ENCODE measurements at regions not wholly inside any gene's neighbourhood (a gene's known extent, or its start where the extent isn't known, plus 50 kb on each side); places are given as distances from the start of the nearest gene placed in this dataset.
"Not testable (repeated sequence)": the region's sequence is repeated elsewhere in the genome, so short reads cannot be mapped to it uniquely, and the experiment has no call there.

- TF ChIP-seq POLR2A, POLR2AphosphoS5, TAF1, SPI1, POU2F2 (IDR thresholded peaks at IDR 0.05; ENCODE audit: low read depth, low read length): not testable (repeated sequence)
Observed at GRCh38 chr9:118677936-118678653, 691.1 kb downstream of the BRINP1 start.

Measured in GM12891 (cell line).